Astrocyte of the spinal cord (primary cell): ENCODE measurements at regions not wholly inside any gene's neighbourhood (a gene's known extent, or its start where the extent isn't known, plus 50 kb on each side); places are given as distances from the start of the nearest gene placed in this dataset.
"Not testable (repeated sequence)": the region's sequence is repeated elsewhere in the genome, so short reads cannot be mapped to it uniquely, and the experiment has no call there.

Experiments
- DNase-seq: peaks from one replicate; pipeline ENCODE4 v3.0.0; 2011; ENCODE audit warnings: low read depth, low spot score
- H3K4me3 ChIP-seq: 2 replicates; pipeline ENCODE4 v1.5.1; 2011; ENCODE audit warnings: low read depth, mild to moderate bottlenecking, low read length, moderate library complexity
- CTCF ChIP-seq: IDR thresholded peaks from 2 replicates; pipeline ENCODE4 v1.5.1; 2012; ENCODE audit warnings: low read depth, mild to moderate bottlenecking, low read length, inconsistent platforms
- in situ Hi-C: cut with HindIII; loops from 2 replicates; pipeline ENCODE4 v1.10.0; 2017; ENCODE audit warnings: low sequenced_read_pairs

- TF ChIP-seq CTCF, result no peak
- no peak for DNase-seq
- H3K4me3 ChIP-seq, result no peak overlapping the region
- in situ Hi-C loops, result no loop called here
Measured at GRCh38 chr14:98914942-98915341, 357.1 kb downstream of the BCL11B start.

- no peak overlapping the region for H3K4me3 ChIP-seq
- in situ Hi-C loops, result no loop called here
- DNase-seq, result no peak
- TF ChIP-seq CTCF, result no peak
Measured at GRCh38 chr14:98915625-98916024, 356.4 kb downstream of the BCL11B start.

GRCh38 chr14:98916036-98916435 lies 356.0 kb downstream of the BCL11B start:
- DNase-seq, result no peak
- in situ Hi-C loops, result no loop called here
- no peak overlapping the region for H3K4me3 ChIP-seq
- TF ChIP-seq CTCF, result no peak

- no peak for TF ChIP-seq CTCF
- in situ Hi-C loops, result no loop called here
Measured at GRCh38 chr14:98916476-98916875, 355.5 kb downstream of the BCL11B start.

GRCh38 chr14:98919434-98919833 lies 352.6 kb downstream of the BCL11B start:
- no peak for TF ChIP-seq CTCF
- no peak for DNase-seq
- in situ Hi-C loops, result no loop called here
- no peak overlapping the region for H3K4me3 ChIP-seq

More at GRCh38 chr14:98916476-98916875, 355.5 kb downstream of the BCL11B start:
- H3K4me3 ChIP-seq, result no peak overlapping the region
- DNase-seq, result no peak

- in situ Hi-C loops, DNase-seq, H3K4me3 ChIP-seq: not testable (repeated sequence)
Measured at GRCh38 chr14:98921306-98921705, 350.7 kb downstream of the BCL11B start.

GRCh38 chr14:98923596-98923995 lies 348.4 kb downstream of the BCL11B start:
- no peak for TF ChIP-seq CTCF
- in situ Hi-C loops, result no loop called here
- DNase-seq, result no peak
- H3K4me3 ChIP-seq, result no peak overlapping the region
